ENCODE measurements at regions not wholly inside any gene's neighbourhood (a gene's known extent, or its start where the extent isn't known, plus 50 kb on each side); places are given as distances from the start of the nearest gene placed in this dataset.

DNA sequence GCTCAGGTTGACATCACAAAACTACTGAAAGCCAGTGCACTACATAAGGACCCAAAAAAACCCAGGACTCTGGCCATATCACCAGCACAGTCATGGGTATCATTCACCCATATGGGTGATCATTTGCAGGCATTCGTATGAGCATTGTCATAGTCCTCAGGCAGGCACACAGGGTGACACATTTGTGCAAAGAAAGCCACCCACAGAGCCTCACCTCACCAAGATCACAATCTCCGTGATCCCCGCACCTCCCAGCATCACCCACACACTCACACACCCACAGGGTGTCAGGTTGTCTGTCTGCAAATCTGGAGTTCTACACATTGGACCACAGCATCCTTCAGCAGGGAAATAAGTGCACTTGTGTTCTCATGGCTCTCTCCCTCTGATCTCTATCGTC is 166.0 kb upstream of the LPP start:
- WGBS, 3 donors, result 92 to 94% (median 92%) methylated on average over 4 of the region's 4 CpGs
- H3K4me3 ChIP-seq, result no peak overlapping the region
- H3K36me3 ChIP-seq, result no peaks in the 10 kb centered on the region
- intact Hi-C loops (cut with DNase I), result no loop called here
- no peaks in the 10 kb centered on the region for H3K9me3 ChIP-seq
- TF ChIP-seq POLR2A (IDR thresholded peaks at IDR 0.05), result no peak
- TF ChIP-seq EP300 (IDR thresholded peaks at IDR 0.05), result no peak
- TF ChIP-seq, protein P1, sequence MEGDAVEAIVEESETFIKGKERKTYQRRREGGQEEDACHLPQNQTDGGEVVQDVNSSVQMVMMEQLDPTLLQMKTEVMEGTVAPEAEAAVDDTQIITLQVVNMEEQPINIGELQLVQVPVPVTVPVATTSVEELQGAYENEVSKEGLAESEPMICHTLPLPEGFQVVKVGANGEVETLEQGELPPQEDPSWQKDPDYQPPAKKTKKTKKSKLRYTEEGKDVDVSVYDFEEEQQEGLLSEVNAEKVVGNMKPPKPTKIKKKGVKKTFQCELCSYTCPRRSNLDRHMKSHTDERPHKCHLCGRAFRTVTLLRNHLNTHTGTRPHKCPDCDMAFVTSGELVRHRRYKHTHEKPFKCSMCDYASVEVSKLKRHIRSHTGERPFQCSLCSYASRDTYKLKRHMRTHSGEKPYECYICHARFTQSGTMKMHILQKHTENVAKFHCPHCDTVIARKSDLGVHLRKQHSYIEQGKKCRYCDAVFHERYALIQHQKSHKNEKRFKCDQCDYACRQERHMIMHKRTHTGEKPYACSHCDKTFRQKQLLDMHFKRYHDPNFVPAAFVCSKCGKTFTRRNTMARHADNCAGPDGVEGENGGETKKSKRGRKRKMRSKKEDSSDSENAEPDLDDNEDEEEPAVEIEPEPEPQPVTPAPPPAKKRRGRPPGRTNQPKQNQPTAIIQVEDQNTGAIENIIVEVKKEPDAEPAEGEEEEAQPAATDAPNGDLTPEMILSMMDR (IDR thresholded peaks at IDR 0.05), result no peak
- DNase-seq, result no peak
- H3K4me1 ChIP-seq (ENCODE audit: insufficient read depth), result peaks cover 2% of the 10 kb centered on the region
- H3K27me3 ChIP-seq, result no peaks in the 10 kb centered on the region
- H3K27ac ChIP-seq, result no peak overlapping the region

DNA sequence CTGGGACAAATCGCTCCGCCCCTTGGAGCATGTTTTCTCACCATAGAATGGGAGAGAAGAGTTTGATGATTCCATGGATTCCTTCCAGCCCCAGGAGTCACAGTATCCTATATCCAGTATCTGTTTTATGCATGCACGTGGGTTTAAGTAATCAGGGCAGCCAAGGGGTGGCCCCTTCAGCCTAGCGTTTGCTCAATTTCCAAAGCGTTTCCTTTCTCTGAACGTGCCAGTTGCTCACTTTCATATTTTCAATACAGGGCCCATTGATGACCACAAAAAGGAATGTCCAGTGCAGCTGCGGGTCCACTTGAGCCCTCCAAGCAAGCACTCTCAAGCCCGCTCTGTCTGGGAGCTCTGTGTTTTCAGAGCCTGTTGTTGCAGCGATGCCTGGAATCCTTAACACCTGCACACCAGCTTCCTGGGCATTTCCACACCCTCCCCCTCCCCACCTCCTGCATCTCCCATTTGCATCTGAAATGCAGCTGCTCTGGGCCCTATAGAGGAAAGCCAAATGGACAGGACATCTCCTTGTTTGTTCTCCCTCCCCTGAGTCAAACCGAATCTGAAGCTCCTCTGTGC is 164.3 kb upstream of the LPP start:
- Histone ChIP-seq H3K4me3 (no peak overlapping the region), H3K9me3 (no peaks in the 10 kb centered on the region), H3K27ac (no peak overlapping the region), H3K36me3 (no peaks in the 10 kb centered on the region), H3K27me3 (no peaks in the 10 kb centered on the region), H3K4me1 (ENCODE audit: insufficient read depth) (no peaks in the 10 kb centered on the region)
- no peak for DNase-seq
- TF ChIP-seq POLR2A (IDR thresholded peaks at IDR 0.05), result no peak
- TF ChIP-seq, protein P1 (IDR thresholded peaks at IDR 0.05), result no peak
- intact Hi-C loops (cut with DNase I), result no loop called here
- WGBS, 3 donors, result 53 to 63% (median 56%) methylated on average over 10 of the region's 10 CpGs

DNA sequence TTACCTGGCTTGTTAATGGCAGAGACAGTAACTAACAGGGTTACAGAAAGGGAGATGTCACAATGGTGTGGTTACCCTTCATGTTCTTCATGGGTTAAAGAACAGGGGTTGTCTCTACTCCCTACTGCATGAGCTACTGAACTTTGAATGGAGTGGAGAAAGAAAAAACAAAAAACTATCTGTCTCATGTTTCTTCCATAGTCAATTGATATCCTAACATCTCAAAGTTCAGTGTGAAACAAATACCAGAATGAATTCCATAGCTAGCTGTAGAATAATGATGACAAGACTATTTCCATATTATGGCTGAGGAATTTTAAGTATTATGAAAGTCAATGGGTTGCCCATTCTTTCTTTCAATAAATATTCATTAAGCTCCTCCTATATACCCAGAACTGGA is 161.3 kb upstream of the LPP start:
- DNase-seq, result no peak
- H3K9me3 ChIP-seq, result no peaks in the 10 kb centered on the region
- TF ChIP-seq EP300 (IDR thresholded peaks at IDR 0.05), result no peak
- TF ChIP-seq, protein P1 (IDR thresholded peaks at IDR 0.05), result no peak
- no peak for TF ChIP-seq POLR2A (IDR thresholded peaks at IDR 0.05)
- no peak overlapping the region for H3K4me3 ChIP-seq
- H3K36me3 ChIP-seq, result no peaks in the 10 kb centered on the region
- intact Hi-C loops (cut with DNase I), result no loop called here
- H3K4me1 ChIP-seq (ENCODE audit: insufficient read depth), result no peaks in the 10 kb centered on the region
- H3K27ac ChIP-seq, result no peak overlapping the region
- no peaks in the 10 kb centered on the region for H3K27me3 ChIP-seq

DNA sequence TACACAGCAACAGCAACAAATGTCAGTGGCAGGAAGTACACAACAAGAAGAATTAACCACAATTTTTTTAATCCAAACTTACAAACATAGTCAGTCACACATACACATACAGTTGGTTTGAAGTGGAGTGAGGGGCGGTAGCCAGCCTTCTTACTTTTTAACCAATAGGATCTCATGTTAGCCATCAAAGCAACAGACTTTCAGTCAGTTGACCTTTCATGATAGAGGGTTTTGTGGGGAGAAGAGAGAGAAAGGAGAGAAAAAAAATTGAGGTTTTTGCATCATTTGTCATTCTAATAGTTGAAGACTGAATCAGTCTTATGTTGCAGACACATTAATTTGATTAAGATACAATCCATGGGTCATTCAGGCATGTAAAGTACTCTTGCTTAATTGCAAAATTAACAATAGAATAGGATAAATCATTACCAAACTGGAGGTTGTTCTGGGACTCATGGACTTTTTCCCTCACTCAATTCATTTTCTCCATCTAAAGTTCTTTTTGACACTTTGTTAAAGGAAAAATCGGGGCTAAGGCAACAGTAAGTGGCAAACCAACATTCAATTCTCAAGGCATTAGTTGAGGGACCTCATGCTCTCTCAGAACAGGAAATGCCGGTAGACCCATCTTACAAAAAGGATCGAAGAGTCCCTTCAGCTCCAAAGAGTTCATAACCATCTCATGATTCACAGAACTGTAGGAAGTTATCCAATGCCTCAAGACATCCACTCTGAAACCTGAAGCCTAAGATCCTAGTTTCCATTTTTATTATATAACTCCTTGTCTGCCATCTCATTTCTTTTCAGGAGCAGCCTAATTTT is 159.5 kb upstream of the LPP start:
- H3K27ac ChIP-seq, result no peak overlapping the region
- intact Hi-C loops (cut with DNase I), result no loop called here
- 90 to 94% (median 94%) methylated on average over 4 of the region's 4 CpGs for WGBS, 3 donors

More for the DNA sequence above, 159.5 kb upstream of the LPP start:
- Histone ChIP-seq H3K27me3 (no peaks in the 10 kb centered on the region), H3K4me3 (no peak overlapping the region), H3K9me3 (no peaks in the 10 kb centered on the region), H3K36me3 (no peaks in the 10 kb centered on the region), H3K4me1 (ENCODE audit: insufficient read depth) (no peaks in the 10 kb centered on the region)
- no peak for DNase-seq
- TF ChIP-seq POLR2A (IDR thresholded peaks at IDR 0.05), result no peak
- TF ChIP-seq EP300 (IDR thresholded peaks at IDR 0.05), result no peak
- TF ChIP-seq, protein P1 (IDR thresholded peaks at IDR 0.05), result no peak
